ENCODE measurements at regions not wholly inside any gene's neighbourhood (a gene's known extent, or its start where the extent isn't known, plus 50 kb on each side); places are given as distances from the start of the nearest gene placed in this dataset.

DNA sequence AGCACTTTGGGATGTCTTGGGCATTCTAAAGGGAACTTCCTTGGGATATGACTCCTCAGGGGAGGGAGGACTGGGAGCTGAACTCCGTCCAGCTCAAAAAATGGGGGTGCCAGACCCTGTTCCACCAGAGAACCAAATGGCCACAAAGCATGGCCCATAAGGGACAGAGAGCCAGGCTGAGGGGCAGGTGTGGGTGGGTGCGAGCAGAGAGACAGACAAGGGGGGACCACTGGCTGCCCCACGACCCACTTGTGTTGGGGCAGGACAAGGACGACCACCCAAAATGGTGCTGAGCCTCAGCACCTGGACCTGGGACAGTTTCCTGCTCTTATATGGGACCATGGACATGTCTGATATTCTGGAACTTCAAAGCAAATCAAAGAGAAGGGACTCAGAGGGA is 148.2 kb upstream of the MLN start:
- DNase-seq (ENCODE audit: low spot score), result no peak
- intact Hi-C loops (cut with micrococcal nuclease; ENCODE audit: unreplicated experiment), result loop anchor here (10.0 kb wide), 1 partner anchor 203 kb away; no protein-coding TSS in a partner anchor
- Histone ChIP-seq H2AFZ (ENCODE audit: low read length) (no peak overlapping the region), H3K9me3 (ENCODE audit: low read length) (no peaks in the 10 kb centered on the region), H3K9me2 (ENCODE audit: insufficient read depth, low read length) (no peaks in the 10 kb centered on the region), H4K20me1 (ENCODE audit: insufficient read depth, low read length) (no peaks in the 10 kb centered on the region), H3K36me3 (ENCODE audit: insufficient read depth, low read length) (no peaks in the 10 kb centered on the region), H3K4me3 (ENCODE audit: low read depth, low read length, poor library complexity, severe bottlenecking) (no peak overlapping the region), H3K4me1 (ENCODE audit: insufficient read depth, low read length, poor library complexity, severe bottlenecking) (no peaks in the 10 kb centered on the region), H3K79me2 (ENCODE audit: insufficient read depth, low read depth, low read length) (no peaks in the 10 kb centered on the region), H3K4me2 (ENCODE audit: low read length) (no peak overlapping the region), H3K27ac (ENCODE audit: low read depth, low read length, poor library complexity, severe bottlenecking) (no peak overlapping the region)
- BruUV-seq (replicated peaks), result no TSS peak
- TF ChIP-seq, protein P1, sequence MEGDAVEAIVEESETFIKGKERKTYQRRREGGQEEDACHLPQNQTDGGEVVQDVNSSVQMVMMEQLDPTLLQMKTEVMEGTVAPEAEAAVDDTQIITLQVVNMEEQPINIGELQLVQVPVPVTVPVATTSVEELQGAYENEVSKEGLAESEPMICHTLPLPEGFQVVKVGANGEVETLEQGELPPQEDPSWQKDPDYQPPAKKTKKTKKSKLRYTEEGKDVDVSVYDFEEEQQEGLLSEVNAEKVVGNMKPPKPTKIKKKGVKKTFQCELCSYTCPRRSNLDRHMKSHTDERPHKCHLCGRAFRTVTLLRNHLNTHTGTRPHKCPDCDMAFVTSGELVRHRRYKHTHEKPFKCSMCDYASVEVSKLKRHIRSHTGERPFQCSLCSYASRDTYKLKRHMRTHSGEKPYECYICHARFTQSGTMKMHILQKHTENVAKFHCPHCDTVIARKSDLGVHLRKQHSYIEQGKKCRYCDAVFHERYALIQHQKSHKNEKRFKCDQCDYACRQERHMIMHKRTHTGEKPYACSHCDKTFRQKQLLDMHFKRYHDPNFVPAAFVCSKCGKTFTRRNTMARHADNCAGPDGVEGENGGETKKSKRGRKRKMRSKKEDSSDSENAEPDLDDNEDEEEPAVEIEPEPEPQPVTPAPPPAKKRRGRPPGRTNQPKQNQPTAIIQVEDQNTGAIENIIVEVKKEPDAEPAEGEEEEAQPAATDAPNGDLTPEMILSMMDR (conservative IDR thresholded peaks at IDR 0.05; ENCODE audit: low read length), result no peak
- no peak for TF ChIP-seq EZH2phosphoT487 (IDR thresholded peaks at IDR 0.05; ENCODE audit: borderline replicate concordance, low read depth, low read length)
- ChIA-PET CTCF (ENCODE audit: unreplicated experiment) (no interaction called here), POLR2A (interaction anchor here (0.6 kb wide), 1 partner anchor 175 kb away, joined by 3 read pairs; no protein-coding TSS in a partner anchor)

DNA sequence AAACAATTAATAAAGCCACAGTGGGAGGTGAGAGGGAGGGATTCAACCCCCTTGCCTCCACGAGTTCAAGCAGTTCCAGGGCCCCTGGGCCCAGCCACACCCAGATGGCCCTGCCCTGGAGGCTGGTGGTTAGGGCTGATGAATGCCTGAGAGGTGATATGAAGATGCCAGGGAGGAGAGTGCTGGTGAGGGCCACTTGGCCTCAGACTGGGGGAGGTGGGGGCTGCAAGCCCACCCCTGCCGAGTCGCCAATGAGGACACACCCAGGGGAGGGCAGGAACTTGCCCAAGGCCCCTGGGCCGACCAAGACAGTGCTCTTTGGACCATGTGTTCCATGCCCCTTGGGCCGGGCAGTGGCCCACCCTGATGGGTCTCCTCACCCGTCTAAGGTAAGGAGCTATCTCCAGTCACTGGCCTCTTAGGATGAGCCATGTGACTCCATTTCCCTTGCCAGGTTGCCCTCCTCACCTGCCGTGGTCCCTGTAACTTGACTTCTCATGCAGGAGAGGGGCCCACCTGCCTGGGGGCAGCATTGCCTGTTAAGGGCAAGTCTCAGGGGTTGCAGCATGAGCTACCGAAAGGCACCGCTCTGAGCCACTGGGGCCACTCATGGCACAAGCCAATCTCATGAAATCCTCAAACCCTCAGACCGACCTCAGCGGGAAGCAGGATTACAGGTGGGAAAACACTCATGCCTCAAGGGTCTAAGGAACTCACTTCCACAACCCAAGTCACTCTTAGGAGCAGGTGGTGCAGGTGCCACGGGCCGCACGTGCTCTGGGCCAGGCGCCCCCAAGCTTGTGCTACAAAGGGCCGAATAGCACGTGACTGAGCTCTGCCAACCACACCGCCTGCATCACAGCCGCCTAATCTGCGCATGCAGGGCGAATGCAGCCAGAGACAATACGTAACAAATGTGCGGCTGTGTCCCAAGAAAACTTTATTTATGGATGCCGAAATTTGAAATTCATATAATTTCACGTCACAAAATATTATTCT is 147.4 kb upstream of the MLN start:
- DNase-seq (ENCODE audit: low spot score), result no peak
- H3K9me2 ChIP-seq (ENCODE audit: insufficient read depth, low read length), result no peaks in the 10 kb centered on the region
- H3K36me3 ChIP-seq (ENCODE audit: insufficient read depth, low read length), result no peaks in the 10 kb centered on the region
- H4K20me1 ChIP-seq (ENCODE audit: insufficient read depth, low read length), result no peaks in the 10 kb centered on the region
- no peak overlapping the region for H2AFZ ChIP-seq (ENCODE audit: low read length)
- BruUV-seq (replicated peaks), result no TSS peak
- H3K79me2 ChIP-seq (ENCODE audit: insufficient read depth, low read depth, low read length), result no peaks in the 10 kb centered on the region
- POLR2A ChIA-PET, result no interaction called here
- no peaks in the 10 kb centered on the region for H3K4me1 ChIP-seq (ENCODE audit: insufficient read depth, low read length, poor library complexity, severe bottlenecking)
- no peak overlapping the region for H3K4me2 ChIP-seq (ENCODE audit: low read length)
- H3K27ac ChIP-seq (ENCODE audit: low read depth, low read length, poor library complexity, severe bottlenecking), result no peak overlapping the region
- no peak for TF ChIP-seq EZH2phosphoT487 (IDR thresholded peaks at IDR 0.05; ENCODE audit: borderline replicate concordance, low read depth, low read length)
- TF ChIP-seq, protein P1 (conservative IDR thresholded peaks at IDR 0.05; ENCODE audit: low read length), result no peak
- intact Hi-C loops (cut with micrococcal nuclease; ENCODE audit: unreplicated experiment), result loop anchor here (10.0 kb wide), 1 partner anchor 204 kb away; no protein-coding TSS in a partner anchor
- CTCF ChIA-PET (ENCODE audit: unreplicated experiment), result interaction anchor here (0.6 kb wide), 1 partner anchor 1669 kb away, joined by 3 read pairs; no protein-coding TSS in a partner anchor
- H3K9me3 ChIP-seq (ENCODE audit: low read length), result no peaks in the 10 kb centered on the region
- no peak overlapping the region for H3K4me3 ChIP-seq (ENCODE audit: low read depth, low read length, poor library complexity, severe bottlenecking)
